GM21515 (cell line): ENCODE measurements at regions not wholly inside any gene's neighbourhood (a gene's known extent, or its start where the extent isn't known, plus 50 kb on each side); places are given as distances from the start of the nearest gene placed in this dataset.

Source experiments
- ATAC-seq: cut with Tn5 transposase; IDR thresholded peaks from one replicate; pipeline ENCODE4 v1.9.1; 2021; ENCODE audit not compliant: unreplicated experiment

DNA sequence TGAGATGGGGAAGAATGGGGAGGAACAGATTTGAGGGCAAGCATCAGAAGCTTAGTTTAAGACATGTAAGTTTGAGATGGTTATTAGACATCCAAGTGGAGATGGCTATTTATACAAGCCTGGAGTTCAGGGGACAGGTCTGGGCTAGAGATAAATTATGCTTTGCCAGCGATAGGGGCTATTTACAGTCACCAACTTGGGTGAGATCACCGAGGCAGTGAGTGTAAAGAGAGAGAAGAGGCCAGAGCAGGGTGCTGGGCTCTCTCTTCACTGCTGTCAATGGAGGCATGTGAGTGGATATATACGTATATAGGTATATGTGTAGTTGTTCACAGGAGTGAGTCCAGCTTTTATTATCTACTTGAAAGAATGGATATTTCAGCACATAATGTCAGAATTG is 81.0 kb downstream of the QPCT start:
- no peak for ATAC-seq

DNA sequence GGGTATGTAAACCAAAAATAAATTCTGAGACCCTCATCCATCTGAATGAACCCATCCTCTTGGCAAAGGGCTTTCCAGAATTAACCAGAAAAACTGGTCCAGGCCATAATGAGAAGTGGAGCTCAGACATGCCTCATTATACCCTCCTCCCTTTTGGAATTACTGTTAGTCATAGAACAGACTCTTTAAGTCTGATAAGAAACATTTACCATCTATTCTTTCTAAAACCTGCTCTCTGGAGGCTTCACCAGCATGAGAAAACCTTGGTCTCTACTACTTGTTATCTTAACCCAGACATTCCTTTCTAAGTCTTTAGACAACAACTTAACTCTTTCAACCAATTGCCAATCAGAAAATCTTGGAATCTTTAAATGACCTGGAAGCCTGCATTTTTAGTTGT is 82.8 kb downstream of the QPCT start:
- no peak for ATAC-seq

DNA sequence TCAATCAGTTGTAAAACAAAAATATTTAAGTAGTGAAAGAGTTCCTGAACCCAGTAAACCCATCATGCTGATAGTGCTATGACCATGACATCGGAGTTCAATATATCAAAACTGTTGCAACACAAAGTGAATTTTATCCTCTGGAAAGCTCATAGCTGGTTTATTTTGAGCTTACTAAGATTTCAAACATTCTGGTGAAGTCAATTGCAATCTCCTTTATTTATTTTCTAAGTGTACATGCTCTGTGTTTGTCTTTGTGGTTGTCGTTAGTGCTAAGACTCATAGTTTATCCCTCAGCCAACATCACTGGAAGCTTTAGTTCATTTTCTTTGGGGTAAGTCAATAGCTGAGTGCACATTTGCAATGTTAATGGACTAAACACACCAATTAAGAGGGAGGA is 91.9 kb downstream of the QPCT start:
- ATAC-seq: no peak

DNA sequence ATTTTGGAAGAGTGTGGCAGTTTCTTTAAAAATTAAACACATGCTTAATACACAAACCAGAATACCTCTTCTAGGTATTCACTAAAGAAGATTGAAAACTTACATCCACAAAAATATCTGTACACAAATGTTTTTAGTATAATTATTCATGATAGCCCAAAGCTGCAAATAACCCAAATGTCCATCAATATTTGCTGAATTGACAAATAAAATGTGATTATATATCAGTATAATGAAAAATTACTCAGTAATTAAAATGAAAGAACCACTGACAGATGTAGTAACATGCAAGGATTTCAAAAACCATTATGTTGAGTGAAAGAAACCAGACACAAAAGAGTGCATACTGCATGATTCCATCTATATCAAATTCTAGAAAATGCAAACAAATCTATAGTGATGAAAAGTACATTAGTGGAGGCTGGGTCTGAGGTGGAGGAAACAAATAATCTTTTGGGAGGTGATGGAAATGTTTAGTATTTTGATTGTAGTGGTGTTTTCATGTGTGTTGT is 94.8 kb downstream of the QPCT start:
- no peak for ATAC-seq

DNA sequence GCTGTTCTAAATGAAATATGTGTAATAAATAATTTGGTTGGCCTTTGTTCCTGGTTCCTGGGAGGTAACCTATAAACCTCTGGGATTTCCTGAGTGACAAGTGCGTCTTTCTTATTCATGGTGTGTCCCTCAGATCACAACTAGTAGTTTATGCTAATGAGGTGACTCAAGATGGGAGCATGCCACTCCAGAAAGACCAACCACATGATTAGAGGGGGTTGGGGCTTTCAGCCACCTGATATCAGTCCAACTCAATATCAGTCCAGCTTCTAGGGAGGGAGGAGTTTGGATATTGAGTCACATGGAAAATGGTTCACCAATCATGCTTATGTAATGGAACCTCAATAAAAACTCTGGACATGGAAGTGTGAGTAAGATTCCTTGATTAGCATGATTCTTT is 96.6 kb downstream of the QPCT start:
- no peak for ATAC-seq

DNA sequence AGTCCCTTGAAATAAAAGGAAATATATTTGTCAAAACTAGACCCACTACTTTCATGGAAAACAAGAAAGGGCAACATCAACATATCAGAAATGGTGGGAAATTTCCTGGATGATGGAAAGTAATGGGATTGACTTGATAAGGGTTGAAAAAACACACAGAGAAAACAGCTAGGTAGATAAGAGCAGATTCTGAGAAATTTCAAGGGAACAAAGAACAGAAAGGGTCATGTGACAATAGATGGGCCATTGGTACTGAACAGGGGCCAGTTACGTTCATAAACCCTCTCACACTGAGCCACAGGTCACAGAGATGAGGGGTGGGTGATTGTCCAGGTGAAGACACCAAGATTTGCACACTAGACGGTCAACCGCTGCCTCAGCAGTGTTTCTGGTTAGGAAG is 98.7 kb downstream of the QPCT start:
- ATAC-seq: no peak

DNA sequence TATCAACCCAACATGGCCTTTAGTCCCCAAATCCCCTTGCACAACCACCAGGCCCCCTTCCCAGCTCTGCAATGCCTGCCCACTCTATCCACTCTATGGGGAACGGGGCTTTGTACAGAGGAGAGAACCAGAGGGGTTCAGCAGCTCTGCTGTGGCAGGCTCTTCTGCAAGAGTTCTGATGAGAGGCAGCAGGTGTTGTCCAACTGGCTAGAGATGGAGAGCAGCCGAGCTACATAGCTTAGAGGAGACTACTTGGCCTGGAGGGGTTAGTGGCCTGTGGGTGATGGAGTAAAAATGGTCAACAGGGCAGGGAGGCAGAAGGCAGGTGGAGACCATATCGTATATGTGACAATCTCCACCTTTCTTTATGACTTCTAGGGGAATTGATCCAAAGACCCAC is 103.0 kb downstream of the QPCT start:
- no peak for ATAC-seq

DNA sequence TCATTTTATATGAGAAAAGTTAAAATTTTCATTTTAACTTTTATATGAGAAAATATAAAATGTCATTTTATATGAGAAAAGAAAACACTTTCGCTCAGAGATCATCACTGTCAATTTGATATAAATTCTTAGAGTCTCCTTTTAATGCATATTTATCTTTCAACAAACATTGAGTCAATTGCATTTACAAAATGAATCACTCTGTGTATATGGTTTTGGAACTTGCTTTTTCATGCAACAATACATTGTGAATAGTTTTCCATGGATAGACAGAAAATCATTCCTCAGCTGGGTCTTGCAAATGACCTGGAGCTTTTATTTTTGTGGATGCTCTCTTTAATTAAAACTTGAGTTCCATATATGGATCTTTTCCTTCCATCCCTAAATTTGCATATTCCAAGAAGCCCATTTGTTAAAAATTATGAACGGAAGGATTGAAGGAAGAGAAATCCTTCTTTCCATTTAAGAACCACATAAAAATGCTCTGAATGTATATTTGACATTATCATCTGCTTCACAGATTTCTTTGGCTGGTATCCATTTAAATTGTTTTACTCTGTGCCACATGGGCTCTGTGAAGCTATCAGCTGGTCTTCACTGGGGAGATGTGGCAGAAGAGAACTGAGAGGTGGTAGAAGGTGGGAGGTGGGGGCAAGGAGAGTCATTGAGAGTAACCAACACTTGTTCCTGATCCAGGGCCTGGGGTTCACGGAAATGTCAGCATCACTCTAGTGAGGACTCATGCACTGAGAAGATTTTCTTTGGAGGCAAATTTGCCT is 104.1 kb downstream of the QPCT start:
- no peak for ATAC-seq

DNA sequence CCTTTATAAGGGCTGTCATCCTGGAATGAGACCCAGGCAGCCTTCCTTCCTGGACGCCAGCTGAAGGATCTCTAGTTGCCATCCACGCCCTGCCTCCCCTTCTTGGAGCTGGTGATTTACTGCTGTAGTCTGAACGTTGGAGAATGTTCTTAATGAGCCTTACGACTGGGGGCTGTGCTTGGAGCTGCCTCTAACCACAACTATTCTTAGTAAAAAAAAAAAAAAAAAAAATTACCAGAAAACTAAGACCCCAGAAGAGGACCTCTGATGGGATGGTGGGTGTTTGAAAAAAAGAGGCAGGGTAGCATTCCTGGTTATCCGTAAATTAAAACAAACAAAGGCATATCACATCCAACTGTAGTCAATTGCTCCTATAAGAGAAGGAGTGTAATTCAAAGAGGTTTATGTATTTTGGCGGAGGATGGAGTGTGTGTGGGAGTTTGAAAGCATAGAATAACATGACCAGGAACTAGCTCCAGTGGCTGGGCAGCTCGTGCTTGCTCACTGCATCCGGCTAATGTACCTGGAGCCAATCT is 105.4 kb downstream of the QPCT start:
- no peak for ATAC-seq

DNA sequence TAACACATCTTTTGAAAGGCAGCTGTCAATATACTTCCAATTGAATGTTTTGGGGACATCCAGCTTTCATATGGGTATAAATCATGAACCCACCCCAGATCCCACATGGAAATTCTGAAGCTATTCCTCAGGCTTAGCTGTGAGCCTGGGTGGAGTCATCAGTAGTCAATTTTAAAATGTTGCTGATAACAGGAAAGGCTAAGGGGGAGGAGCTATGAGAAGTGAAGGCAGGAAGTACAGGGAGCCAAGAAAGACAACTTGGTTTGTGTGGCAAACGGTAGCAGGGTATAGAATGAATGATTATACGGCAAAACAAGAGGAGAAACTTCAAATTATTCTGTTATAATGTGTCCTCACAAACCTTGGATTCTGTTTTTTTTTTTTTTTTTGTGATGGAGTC is 108.6 kb downstream of the QPCT start:
- ATAC-seq: no peak

DNA sequence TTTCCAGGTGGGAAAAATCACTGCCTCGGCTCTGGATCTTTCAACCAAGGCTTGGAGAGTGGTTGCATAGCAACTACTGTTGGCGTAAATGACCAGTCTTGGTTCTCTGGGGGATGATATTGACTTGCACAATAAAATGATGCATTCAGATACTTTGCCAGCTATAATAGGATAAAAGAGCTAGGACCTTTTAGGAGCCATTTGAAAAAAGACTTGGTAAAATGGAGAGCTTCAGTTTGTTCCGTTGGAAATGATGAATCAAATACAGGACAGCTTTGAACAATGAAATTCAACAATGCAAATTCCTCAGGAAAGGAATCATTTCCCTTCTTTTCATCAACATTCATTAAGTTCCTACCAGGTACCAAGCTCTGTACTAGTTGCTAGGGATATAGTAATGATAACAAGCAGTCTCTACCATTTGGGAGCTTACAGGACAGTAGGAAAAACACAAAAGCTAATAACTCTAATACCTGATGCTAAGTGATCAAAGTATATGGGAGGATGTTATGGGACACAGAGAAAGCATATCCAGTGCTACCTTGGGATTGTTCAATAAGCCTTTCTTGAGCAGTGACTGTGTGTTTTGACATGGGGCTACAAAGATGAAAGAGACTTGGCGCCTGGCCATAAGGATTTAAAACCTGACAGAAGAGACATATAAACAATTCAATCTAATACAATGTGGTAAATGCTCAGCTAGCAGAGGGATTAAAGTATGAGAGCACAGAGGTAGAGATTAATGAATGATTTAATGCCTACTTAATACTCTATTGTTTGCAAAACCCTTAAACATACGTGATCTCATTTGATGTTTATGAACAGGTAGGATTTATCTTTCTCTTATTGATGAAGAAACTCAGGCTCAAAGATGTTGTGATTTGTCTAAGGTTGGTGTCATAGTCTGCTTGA is 110.7 kb downstream of the QPCT start:
- ATAC-seq: no peak

DNA sequence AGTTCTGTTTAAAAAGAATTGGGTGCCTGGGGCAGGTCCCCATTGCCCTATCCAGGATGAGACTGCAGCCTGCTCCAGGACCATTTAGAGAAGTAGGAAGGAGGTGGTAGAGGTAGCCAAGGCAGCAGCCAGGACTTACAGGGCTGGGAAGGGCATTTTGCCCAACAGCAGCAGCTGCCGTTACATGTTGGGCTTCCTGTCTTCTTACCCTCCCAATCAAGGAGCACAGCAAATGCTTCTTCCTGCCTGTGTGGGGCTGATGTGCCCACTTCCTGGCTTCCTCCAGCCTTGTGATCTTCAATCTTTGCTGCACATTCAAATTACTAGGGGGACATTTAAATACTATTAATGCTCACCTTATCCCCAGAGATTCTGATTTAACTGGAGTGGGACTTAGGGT is 112.0 kb downstream of the QPCT start:
- no peak for ATAC-seq

DNA sequence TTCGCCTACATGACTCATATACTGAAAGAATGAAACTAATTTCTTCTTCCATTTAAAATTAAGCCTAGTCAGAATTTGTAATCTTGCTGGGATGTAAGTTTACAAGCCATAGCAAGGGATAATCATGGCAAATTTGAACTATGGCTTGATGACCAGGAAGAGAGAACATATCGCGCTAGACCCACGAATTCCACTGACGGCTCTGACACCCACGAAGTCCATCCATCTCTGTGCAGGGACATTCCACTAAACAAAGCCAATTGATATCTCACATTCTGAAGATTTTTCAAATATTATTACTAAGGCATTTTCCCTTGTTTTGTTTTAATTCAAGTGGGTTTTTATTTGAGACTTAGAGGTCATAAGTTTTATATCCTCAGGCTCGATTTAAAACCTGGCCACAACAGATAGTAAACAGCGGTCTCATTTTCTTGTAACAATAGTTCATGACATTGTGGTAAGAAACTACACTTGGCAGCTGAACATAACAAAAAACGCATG is 113.0 kb downstream of the QPCT start:
- no peak for ATAC-seq

DNA sequence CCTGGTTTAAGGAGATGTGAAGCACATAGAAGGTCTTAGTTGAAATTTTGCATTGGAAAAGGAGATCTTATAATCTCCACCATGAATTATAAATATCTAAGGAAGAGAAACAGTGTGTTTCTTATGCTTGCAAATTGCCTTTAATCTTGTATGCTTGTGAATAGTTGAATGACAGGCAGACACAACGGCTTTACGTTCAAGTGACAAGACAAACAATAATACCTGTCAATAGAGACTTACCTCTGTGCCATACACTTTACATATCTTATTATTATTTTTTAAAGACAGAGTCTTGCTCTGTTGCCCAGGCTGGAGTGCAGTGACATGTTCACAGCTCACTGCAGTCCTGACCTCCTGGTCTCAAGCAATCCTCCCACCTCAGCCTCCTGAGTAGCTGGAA is 113.7 kb downstream of the QPCT start:
- ATAC-seq: no peak

DNA sequence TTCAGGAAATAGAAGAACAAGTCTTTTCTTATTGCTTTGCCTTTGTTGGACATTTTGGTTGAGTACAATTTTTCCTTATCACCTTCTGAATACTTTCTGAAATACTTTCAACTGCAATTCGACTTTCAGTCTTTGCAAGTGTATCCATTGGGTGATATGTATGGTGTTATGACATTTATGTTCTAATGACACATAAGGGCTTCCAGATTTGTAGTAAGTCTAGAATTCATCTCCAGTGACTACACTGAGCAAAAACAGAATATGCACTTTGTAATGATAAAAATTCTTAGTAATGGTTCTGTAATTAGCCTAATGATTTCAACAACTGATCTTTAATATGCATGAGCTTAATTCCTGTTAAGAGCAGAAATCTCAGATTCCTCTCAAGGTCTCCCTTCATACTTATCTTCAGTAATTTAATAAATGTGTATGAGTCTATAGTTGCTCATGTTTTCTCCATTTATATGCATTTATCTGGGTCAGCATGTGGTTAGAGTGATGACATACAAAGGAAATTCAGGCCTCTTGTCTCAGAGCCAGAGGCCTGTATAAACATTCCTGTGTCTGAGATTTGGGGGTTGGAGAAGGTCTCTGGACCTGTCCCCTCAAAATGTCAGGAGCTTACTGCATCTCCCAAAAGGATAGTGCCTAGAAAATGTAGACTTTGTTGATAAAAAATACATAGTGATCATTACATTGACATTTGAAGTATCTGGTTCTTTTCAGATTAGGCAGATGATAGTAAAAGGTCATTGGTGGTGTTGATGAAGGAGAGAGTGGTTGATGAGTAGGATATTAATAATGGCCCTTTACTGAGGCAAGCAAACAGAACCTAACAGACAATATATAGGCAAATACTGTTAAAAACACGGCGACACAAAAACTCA is 114.9 kb downstream of the QPCT start:
- no peak for ATAC-seq

DNA sequence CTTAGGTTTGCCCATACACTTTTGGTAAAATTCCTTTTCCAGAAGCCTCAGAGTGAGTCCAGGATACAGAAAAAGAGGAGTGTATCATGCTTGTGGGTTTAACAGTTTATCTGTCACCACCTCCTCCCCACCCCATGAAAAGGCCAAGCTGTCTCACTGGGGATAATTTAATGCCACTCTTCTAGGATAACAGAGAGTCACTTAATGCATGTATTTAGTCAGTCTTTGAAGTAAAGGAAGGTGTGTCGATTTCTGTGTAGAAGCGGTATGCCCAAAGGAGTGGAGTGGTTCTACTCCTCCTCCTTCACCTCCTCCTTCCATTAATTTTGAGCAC is 116.4 kb downstream of the QPCT start:
- ATAC-seq: no peak

DNA sequence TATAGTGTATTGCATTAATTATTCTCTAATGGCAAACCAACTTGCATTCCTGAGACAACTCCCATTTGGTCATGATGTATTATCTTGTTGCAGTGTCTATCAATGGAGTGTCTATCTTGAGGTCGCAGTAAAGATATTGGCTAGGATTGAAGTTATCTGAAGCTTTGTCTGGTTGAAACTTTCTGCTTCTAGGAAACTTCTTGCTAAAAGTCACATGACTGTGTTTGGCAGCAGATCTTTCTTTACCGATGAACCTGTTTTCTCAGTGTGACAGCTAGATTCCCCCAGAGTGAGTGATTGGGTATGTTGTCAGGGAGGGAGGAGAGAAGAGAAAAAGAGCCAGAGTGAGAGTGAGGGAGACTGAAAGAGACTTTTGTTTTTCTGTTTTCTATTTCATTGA is 119.6 kb downstream of the QPCT start:
- ATAC-seq: no peak

DNA sequence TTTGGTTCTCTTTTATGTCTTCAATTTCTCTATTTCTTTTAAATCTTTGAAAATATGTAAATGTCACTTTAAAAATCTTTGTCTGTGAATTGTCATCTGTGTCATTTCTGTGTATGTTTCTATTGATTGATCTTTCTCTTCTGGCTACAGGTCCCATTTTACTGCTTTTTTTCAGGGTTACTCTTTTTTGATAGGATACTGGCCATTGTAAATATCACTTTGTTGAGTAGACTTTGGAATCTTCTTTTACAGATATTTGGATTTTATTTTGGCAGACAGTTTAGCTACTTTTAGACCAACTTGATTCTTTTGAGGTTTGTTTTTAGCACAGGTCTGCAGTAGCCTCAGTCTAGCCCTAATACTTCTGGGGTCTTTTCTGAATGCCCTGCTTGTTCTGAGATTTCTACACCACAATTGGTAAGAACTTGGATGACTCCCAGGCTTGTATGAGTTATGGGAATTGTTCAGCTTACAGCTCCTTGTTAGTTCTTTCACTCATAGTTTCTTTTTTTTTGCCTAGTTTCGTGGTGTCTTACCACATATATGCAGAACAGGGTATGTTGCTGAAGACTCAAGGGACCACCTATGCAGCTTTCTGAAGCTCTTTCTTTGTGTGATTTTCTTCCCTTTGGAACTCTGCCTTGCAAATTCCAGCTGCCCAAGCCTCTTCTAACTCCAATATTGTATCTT is 122.2 kb downstream of the QPCT start:
- ATAC-seq: no peak

DNA sequence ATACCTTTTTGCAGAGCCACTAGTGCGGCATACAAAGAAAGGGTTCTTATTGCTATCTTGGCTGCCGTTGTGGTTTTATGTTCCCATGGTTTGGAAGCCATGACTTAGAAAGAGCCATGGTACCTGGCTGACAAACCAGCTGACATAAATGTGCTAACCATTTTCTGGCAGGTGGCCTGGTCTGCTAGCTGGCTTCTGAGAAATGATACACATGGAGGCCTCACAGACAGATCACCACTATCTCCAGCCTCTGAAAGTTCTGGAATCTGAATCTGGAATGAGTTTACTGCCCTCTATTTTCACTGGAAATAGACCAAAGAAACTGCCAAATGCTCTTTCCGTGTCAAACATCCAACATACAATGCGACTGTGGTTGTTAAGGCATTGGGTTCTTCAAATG is 123.7 kb downstream of the QPCT start:
- ATAC-seq: no peak

DNA sequence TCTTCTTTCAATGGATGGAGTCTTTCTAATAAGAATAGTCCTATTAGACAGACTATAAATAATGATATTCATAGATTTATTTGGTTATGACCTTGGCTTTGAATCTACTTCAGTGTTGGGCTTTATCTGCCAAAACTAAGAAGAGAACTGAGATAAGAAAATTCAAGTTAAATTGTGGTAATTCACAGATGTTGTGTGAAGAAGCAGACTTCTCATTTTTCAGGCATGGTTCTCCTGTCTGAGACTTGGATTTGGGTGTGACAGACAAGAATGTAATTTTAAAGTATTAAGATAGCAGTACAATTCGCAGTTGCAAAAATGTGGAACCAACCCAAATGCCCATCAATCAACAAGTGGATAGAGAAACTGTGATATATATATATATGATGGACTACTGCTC is 124.7 kb downstream of the QPCT start:
- ATAC-seq: no peak
